PC-9 (cell line): ENCODE measurements at regions not wholly inside any gene's neighbourhood (a gene's known extent, or its start where the extent isn't known, plus 50 kb on each side); places are given as distances from the start of the nearest gene placed in this dataset.

Source experiments
- EZH2 ChIP-seq: fragments of 200-600 bp; sonication (generic); IDR thresholded peaks from 2 replicates; pipeline ENCODE4 v1.8.0; 2017; ENCODE audit warnings: antibody characterized with exemption, low read depth
- TF ChIP-seq, protein P1 (sequence below): fragments of 200-600 bp; sonication (generic); conservative IDR thresholded peaks from 2 replicates; pipeline ENCODE4 v1.6.1; 2017; ENCODE audit warnings: mixed run types, antibody characterized with exemption, mild to moderate bottlenecking, moderate library complexity

DNA sequence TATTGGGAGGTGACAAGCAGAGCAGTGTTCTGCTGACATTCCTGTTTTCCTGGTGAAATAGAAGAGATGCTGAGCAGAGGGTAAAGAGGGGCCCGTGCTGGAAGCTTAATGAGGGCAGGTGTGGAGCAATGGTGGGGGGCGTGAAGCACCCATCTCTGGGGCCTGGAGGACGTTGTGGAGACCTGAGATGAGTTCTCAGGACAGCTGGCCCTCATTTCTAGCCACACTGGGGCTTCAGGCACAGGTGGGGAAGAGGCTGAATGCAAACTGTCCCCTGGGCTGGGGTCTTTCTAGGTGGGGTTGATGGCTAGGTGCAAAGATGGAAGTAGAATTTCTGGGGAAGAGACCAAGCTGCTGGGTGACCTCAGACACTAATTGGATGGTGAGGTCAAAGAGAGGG, 274.2 kb upstream of the TCERG1L start:
- TF ChIP-seq, protein P1, sequence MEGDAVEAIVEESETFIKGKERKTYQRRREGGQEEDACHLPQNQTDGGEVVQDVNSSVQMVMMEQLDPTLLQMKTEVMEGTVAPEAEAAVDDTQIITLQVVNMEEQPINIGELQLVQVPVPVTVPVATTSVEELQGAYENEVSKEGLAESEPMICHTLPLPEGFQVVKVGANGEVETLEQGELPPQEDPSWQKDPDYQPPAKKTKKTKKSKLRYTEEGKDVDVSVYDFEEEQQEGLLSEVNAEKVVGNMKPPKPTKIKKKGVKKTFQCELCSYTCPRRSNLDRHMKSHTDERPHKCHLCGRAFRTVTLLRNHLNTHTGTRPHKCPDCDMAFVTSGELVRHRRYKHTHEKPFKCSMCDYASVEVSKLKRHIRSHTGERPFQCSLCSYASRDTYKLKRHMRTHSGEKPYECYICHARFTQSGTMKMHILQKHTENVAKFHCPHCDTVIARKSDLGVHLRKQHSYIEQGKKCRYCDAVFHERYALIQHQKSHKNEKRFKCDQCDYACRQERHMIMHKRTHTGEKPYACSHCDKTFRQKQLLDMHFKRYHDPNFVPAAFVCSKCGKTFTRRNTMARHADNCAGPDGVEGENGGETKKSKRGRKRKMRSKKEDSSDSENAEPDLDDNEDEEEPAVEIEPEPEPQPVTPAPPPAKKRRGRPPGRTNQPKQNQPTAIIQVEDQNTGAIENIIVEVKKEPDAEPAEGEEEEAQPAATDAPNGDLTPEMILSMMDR: no peak
- TF ChIP-seq EZH2: no peak
